ENCODE measurements at regions not wholly inside any gene's neighbourhood (a gene's known extent, or its start where the extent isn't known, plus 50 kb on each side); places are given as distances from the start of the nearest gene placed in this dataset. TPM values are rescaled to one million over a fixed set of nuclear protein-coding genes. Genes with fewer than 3 reads are reported as not detected.
"Not testable (repeated sequence)": the region's sequence is repeated elsewhere in the genome, so short reads cannot be mapped to it uniquely, and the experiment has no call there.

DNA sequence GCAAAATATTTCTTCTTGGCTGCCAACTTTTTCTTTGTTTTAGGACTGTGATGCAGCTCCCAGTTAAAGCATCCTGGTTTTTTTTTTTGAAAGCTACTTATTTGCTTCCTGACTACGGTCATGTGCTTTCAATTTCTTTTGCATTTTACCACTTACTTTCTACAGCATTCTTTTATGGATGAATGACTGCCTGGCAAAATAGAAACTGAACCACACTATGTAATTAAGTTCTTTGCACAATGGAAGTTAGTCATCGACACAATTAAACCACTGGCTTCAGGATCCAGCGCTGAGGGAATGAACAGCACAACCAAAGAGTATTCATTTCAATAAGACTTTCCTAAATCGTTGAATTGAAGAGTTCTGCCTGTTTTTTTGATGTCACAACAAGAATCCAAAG is 82.2 kb upstream of the EPHA3 start:
- peak; percentile 70 for DNase-seq (ENCODE audit: low read depth)

DNA sequence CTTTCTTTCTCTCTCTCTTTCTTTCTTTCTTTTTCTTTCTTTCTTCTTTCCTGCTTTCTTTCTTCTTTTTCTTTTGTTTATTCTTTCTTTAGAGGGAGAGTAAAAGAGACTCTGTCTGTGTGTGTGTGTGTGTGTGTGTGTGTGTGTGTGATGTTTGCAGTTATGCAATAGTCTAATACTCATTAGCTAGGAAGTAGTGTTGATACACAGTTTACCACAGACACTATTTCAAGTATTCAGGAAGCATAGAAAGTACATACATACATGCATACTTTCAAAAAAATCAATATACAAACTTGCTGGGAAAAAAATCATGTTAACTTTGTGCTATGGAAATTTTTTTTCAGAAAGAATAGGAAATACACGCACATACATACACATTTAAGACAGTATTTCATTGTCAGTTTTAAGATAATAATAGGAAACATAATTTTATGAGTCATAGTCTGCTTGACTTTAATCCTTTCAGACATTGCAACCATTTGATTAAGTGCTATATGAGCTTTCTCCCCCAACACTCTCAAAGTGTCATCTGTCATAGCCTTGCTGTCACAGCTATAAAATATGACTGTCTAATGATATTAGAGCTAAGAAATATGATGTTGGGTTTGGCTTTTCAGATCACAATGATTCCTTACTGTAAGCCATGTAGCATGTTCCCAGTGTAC is 74.9 kb upstream of the EPHA3 start:
- no peak for DNase-seq (ENCODE audit: low read depth)

- DNase-seq (ENCODE audit: low read depth) = not testable (repeated sequence)
Measured at GRCh38 chr3:89034723-89035122, 72.7 kb upstream of the EPHA3 start.

DNA sequence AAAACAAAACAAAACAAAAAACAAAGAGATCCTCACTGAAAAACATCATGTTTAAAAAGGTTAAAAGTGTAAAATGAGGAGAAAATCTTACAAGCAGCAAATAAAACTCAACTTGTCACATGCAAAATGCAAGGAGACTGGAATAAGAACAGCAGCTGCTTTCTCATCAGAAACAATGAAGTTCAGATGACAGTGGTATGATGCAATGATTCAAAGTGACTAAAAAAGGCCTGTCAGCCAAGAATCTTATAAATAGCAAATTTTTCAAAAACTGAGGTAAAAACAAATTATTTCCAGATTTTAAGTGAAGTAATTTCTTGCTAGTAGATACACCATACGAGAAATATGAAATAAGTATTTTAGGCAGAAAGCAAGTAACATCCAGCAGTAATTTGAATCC is 68.6 kb upstream of the EPHA3 start:
- no peak for DNase-seq (ENCODE audit: low read depth)

DNA sequence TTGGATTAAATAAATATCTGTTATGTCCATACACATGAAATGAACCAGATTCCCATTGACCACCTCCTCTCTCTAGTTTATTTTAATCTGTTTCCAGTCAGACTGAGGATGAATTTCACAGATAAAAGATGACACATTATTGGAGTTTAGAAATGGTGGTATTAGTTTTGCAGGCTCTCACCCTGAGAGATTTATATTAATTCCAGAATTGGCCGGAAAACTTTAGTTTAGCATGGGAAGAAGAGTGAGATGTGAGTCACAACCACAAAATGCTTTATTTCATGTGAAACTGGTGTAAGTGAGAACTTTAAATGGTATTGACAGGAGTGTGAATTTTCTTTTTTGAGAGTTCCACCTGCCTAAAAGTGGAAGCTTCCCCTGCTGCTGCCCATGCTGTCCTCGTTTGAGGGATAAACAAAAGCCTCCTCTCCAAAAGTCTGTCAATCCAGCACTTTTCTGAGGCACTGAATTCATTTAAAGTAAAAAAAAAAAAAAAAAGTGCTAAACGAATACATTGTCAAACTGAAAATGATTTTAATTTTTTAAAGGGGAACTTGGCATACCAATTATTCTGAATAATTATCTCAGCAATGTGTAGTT is 65.1 kb upstream of the EPHA3 start:
- peak; percentile 60 for DNase-seq (ENCODE audit: low read depth)

- no peak for DNase-seq (ENCODE audit: low read depth)
Measured at GRCh38 chr3:89043406-89043932, 64.0 kb upstream of the EPHA3 start.

DNA sequence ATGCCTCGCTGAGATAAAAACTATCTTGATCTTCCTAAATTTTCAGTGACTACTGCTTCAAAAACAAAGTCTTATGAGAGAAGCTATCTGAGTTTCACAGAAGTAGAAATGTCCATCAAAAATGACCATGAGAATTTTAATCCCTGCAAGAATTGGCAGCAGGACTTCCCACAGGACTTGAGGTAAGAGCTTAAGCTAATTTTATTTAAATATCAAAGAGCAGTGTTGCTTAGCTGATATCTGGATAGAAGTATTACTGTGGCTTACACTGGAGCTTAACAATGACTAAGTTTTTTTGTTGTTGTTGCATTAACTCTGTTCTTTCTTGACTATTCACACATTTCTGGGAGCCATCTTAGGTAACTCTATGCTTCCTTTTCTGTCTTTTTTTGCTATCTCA is 60.8 kb upstream of the EPHA3 start:
- no peak for DNase-seq (ENCODE audit: low read depth)

DNA sequence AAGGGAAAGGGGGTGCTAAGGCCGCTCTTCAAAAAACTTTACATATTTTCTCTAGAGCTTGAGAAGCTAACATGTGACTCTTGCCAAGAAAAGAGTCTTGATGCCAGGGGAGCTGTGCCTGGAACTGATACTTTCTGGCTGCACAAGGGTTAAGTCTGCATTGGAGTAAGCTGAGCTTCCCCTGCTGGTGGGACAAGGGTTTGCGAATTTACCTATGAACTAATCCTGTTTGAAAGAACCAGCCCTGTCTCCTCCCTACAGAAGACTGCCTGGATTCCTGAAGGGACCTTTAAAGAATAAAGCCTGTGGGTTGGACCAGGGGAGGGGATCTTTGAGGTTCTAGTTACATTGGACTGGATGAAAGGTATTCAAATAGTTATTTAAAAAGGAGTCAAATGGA is 58.3 kb upstream of the EPHA3 start:
- DNase-seq (ENCODE audit: low read depth) = no peak

DNA sequence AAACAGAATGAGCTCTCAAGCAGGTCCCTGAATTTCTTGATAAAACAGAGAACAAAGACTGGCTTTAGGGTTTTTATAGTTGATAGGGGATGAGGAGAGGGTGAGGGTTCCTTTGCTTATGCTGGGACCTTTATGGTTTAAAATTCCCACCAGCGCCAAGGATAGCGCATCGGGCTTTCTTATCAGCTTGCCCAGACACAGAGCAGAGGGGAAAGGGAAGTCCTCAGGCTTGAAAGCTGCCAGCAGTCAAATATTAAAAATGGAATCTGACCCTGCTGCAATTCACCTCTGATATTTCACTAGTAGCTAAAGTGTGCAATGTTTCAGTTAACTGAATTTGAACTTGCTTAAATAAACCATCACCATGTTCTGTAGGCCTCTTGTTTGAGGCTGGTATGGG is 55.0 kb upstream of the EPHA3 start:
- no peak for DNase-seq (ENCODE audit: low read depth)

DNA sequence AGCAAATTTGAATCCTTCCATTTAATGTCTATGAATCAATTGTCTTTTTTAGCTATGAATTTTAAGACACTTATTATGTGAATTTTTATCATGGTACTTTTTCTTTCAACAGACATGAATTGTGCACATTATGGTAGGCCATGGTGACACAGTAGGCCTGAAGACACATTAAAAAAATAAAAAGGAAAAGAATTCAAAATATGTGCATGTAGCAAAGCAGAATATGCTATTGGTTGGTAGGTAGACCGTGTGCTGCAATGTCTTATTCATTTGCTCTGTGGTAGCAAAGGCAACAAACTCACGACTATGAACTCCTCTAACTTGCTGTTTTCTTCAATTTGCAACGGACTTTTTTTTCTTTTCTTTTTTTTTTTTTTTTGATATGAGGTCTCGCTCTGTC is 50.0 kb upstream of the EPHA3 start:
- no peak for DNase-seq (ENCODE audit: low read depth)

Small RNAs in the stretch of these regions (small RNA-seq; reads per million reads assigned to genes)
- not detected for gene RF00019
